ENCODE measurements at regions not wholly inside any gene's neighbourhood (a gene's known extent, or its start where the extent isn't known, plus 50 kb on each side); places are given as distances from the start of the nearest gene placed in this dataset.

DNA sequence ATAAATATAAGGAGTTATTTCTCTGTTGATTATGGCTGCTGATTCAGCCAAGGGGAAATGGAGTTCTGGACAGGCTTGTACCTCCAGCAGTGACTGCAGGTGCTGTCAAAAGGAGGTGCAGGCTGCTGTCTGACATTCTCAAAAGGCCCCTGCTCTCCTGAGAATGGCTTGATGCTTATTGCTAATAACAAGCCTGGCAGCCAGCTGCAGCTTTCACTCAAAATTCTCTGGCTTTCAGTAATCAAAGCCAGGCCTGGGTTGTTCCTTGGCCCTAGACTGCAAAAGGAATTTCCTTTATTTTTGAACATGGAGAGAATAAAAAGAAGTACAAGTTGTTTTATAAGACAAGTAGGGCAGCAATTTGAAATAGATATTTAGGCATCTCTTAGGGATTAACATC, 575.9 kb downstream of the MID1IP1 start:
- TF ChIP-seq TAF1 (IDR thresholded peaks at IDR 0.05; ENCODE audit: borderline replicate concordance, low read depth, low read length) (no peak), POLR2A (IDR thresholded peaks at IDR 0.05; ENCODE audit: low read depth, low read length) (no peak), POLR2AphosphoS5 (IDR thresholded peaks at IDR 0.05; ENCODE audit: low read depth, low read length) (no peak)
- no peak for DNase-seq (ENCODE audit: insufficient read length)
- FAIRE-seq, result no peak

DNA sequence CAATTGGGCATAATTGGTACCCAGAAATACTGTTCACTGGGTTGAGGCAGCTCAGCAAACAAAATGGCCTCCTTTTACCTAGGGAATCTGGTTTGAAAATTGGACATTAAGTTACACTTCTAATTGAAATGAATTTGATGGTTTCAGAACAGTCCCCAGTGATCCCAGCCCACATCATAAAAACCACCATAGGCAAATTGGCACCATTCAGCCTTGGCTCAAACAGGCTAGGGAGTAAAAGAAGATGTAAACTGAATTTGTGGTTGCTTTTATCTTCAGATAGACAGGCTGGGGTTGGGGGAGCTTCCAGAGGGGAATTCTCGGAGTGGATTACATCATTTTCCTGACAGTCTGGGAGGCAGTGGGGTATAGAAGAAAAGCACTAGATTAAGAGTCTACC, 576.5 kb downstream of the MID1IP1 start:
- TF ChIP-seq POLR2AphosphoS5 (IDR thresholded peaks at IDR 0.05; ENCODE audit: low read depth, low read length), result no peak
- no peak for TF ChIP-seq TAF1 (IDR thresholded peaks at IDR 0.05; ENCODE audit: borderline replicate concordance, low read depth, low read length)
- no peak for TF ChIP-seq POLR2A (IDR thresholded peaks at IDR 0.05; ENCODE audit: low read depth, low read length)
- FAIRE-seq (peak; percentile 48), DNase-seq (ENCODE audit: insufficient read length) (no peak)

DNA sequence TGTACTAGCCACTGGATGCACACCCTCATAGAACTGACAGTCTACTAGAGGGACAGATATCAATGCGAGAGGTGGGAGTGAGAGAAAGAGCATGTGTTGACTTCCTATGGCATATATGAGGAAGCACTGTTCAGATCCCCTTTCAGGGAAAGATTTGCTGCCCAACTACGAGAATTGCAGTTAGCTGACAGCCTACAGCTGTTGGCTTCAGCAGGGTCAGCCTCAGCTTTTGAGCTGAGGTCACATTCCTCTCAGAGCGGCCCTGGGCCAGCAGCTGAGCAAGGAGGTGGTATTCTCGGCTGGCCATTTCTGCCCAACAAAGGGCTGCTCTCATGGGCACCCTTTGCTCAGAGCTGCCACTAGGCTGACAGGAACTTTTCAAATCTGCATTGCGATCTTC, 580.2 kb downstream of the MID1IP1 start:
- FAIRE-seq (no peak), DNase-seq (ENCODE audit: insufficient read length) (no peak)
- TF ChIP-seq TAF1 (IDR thresholded peaks at IDR 0.05; ENCODE audit: borderline replicate concordance, low read depth, low read length) (no peak), POLR2AphosphoS5 (IDR thresholded peaks at IDR 0.05; ENCODE audit: low read depth, low read length) (no peak), POLR2A (IDR thresholded peaks at IDR 0.05; ENCODE audit: low read depth, low read length) (no peak)

DNA sequence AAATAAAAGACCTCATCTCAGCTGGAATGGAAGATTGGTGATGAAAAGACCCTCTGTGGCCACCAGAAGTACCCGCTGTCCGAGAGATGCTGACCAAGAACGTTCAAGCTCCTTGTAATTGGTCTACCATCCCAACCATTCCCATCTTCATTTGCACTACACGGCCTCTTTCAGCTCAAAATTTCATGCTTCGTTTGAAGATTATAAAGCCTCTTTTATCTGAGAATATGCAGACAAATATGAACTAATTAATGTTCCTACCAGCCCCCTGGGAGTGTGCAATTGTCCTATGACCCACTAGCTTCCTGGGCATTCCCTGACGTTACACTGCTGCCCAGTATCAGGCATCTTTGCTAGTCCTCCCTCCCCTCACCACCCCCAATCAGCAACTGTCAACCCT, 583.7 kb downstream of the MID1IP1 start:
- no peak for FAIRE-seq
- no peak for DNase-seq (ENCODE audit: insufficient read length)
- TF ChIP-seq POLR2A (IDR thresholded peaks at IDR 0.05; ENCODE audit: low read depth, low read length) (no peak), POLR2AphosphoS5 (IDR thresholded peaks at IDR 0.05; ENCODE audit: low read depth, low read length) (no peak)

DNA sequence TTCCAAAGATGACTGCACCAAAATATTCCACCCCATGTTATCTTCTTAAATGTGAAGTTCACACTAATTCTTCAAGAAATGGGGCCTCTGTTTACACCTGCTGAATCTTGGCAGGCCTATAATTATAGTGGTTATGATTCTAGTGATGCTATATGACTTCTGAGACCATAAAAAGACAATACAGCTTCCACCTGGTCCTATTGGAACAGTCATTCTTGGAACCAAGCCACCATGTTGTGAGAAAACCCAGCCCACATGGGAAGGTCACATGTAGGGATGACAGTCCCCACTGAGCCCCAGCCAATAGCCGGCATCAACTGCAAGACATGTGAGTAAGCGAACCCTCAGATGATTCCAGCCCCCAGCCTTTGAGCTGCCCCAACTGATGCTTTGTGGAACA, 587.5 kb downstream of the MID1IP1 start:
- FAIRE-seq (no peak), DNase-seq (ENCODE audit: insufficient read length) (no peak)
- TF ChIP-seq POLR2AphosphoS5 (IDR thresholded peaks at IDR 0.05; ENCODE audit: low read depth, low read length) (no peak), POLR2A (IDR thresholded peaks at IDR 0.05; ENCODE audit: low read depth, low read length) (no peak), TAF1 (IDR thresholded peaks at IDR 0.05; ENCODE audit: borderline replicate concordance, low read depth, low read length) (no peak)

DNA sequence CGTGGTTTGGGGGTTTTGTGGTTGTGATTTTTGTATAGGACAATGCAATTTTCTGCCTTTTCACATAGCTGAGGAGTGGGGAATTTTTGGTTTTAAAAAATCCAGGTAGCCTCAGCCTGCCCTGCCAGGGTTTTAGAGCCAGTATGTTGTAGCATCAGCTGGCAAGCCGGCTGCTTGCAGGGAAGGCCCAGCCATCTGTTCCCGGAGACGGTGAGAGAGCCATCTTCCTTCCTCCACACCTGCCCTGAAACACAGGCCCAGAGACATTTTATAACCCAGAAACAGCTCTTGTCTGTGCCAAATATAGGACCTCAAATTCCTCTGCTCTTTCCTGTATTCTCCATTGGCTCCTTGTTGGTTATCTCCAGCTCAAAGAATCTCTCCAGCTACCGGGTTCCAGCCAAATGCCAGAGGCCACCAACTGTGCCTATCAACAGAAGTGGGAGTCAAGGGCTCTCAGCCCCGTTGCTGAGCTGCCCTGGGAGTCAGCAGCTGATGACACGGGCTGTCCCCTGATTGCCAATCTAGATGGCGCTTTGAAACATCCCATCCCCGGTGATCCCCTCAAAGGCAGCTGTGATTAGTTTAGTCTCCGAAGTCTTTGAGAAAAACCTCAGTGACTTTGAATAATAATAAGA, 595.2 kb downstream of the MID1IP1 start:
- no peak for DNase-seq (ENCODE audit: insufficient read length)
- no peak for FAIRE-seq

DNA sequence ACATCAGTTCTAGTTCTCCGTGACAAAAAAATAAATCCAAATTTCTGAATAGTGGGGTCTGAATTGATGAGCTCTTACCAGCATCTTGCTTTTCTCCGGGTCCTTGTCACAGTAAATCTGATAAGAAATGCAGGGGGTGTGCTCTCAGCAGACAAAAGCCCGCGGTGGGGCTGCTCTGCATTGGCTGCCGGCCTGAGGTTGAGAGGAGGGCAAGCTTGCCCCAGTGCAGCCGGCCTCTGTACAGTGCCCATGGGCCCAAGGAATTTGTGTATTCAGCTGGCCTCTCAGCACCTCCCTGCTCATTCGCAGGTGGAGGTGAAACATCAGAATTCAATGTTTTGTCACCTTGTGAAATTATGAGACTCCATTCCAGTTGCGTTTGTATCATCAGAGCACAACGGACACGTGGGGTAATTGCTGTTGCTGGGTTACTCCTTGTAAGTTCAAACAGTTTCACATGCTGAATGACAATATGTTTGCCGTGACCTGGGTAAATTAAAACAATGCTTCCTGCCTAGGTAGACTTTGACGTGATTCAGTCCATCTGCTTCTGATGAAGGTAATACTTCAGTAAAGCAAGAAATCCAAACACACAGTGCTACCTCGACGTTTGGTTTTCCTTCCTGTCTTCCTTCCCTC, 596.4 kb downstream of the MID1IP1 start:
- no peak for FAIRE-seq
- no peak for TF ChIP-seq TAF1 (IDR thresholded peaks at IDR 0.05; ENCODE audit: borderline replicate concordance, low read depth, low read length)
- TF ChIP-seq POLR2A (IDR thresholded peaks at IDR 0.05; ENCODE audit: low read depth, low read length), result no peak
- TF ChIP-seq POLR2AphosphoS5 (IDR thresholded peaks at IDR 0.05; ENCODE audit: low read depth, low read length), result no peak
- DNase-seq (ENCODE audit: insufficient read length), result no peak

More for the DNA sequence above, 595.2 kb downstream of the MID1IP1 start:
- TF ChIP-seq TAF1 (IDR thresholded peaks at IDR 0.05; ENCODE audit: borderline replicate concordance, low read depth, low read length) (no peak), POLR2AphosphoS5 (IDR thresholded peaks at IDR 0.05; ENCODE audit: low read depth, low read length) (no peak), POLR2A (IDR thresholded peaks at IDR 0.05; ENCODE audit: low read depth, low read length) (no peak)

DNA sequence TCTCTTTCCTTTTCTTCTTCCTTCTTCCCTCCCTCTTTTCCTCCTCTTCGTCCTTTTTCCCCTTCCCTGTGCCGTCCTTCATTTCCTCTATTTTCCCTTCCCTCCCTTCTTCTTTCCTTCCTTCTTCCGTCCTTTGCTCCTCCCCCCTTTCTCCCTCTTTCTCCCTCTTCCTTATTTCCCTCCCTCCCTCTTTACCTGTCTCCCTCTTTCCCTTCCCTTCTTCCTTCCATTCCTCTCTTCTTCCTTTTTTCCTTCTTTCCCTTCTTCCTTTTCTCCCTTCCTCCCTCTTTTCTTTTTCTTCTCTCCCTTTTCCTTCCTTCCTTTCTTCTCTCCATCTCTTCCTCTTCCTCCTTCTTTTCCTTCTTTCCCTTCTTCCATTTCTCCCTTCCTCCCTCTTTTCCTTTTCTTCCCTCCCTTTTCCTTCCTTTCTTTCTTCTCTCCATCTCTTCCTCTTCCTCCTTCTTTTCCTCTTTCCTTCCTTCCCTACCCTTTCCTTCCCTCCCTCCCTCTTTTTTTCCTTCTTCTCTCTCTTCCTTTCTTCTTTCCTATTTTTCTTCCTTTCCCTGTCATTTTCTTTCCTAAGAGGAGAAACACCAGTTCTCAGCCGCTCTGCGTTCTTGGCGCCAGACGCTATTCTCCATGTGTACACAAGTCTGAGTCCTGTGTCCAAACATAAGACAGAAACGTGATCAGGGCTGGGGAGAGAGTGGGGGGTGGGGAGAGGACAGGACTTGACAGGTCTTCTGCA, 597.1 kb downstream of the MID1IP1 start:
- TF ChIP-seq POLR2AphosphoS5 (IDR thresholded peaks at IDR 0.05; ENCODE audit: low read depth, low read length) (no peak), TAF1 (IDR thresholded peaks at IDR 0.05; ENCODE audit: borderline replicate concordance, low read depth, low read length) (no peak)
- FAIRE-seq (no peak), DNase-seq (ENCODE audit: insufficient read length) (no peak)

DNA sequence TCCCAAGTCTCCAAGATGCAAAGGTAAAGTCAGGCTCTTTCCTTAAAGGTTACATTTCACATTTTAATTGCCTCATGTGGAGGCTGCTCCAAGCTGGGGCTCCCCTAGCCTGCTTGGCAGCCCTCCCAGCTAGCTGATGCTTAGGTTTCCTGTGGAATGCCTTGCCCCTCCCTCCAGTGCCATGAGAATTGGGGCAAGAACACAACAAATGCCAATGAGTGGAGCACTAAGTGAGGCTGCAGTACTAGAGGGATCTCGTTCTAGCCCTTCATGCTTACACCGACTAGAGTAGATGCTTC, 597.7 kb downstream of the MID1IP1 start:
- FAIRE-seq (no peak), DNase-seq (ENCODE audit: insufficient read length) (no peak)
- TF ChIP-seq POLR2AphosphoS5 (IDR thresholded peaks at IDR 0.05; ENCODE audit: low read depth, low read length) (no peak), POLR2A (IDR thresholded peaks at IDR 0.05; ENCODE audit: low read depth, low read length) (no peak), TAF1 (IDR thresholded peaks at IDR 0.05; ENCODE audit: borderline replicate concordance, low read depth, low read length) (no peak)

DNA sequence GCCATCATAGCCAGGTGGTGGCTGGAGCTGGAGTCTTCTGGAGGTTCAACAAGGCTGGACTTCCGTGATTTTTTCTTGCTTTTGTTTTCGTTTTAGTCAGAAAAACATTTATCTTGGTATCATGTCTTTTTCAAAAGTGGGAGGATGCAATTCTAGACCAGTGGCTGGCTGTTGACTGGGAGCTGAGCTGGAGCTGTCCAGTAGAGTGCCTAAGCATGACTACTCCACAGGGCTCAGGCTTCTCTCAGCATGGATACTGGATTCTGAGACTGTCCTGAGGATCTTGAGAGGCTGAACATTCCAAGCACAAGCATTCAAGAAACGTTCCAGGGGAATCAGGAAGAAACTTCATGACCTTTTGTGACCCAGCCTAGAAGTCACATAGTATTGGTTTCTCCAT, 598.1 kb downstream of the MID1IP1 start:
- DNase-seq (ENCODE audit: insufficient read length) (no peak), FAIRE-seq (no peak)
- TF ChIP-seq POLR2AphosphoS5 (IDR thresholded peaks at IDR 0.05; ENCODE audit: low read depth, low read length), result no peak

DNA sequence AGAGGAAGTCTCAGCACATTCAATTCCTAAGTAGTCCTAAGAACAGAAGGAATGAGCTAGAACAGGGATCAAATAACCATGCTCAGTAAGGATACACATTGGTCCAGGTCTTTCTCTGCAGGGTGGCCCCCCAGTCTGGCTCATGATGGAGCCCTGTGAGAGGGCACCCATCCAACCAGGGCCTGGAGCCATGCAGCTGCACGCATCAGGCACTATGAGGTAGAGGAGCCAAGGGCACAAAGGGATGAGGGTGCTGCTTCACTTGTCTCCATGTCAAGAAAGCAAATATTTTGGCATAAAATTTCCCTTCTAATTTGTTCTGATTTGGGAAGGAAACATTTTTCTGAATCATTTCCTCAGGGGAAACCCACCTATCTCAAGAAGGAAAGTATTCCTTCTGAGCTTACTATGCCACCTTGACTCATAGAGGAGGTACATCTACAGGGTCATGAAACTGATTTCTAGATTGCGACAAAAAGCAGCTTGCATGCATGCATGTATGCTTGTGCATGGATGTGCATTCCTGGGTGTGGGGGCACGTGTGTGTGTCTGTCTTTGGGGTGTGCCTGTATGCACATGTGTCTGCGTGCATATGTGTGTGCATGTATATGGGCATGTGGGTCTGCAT, 600.3 kb downstream of the MID1IP1 start:
- DNase-seq (ENCODE audit: insufficient read length), result no peak
- TF ChIP-seq TAF1 (IDR thresholded peaks at IDR 0.05; ENCODE audit: borderline replicate concordance, low read depth, low read length) (no peak), POLR2A (IDR thresholded peaks at IDR 0.05; ENCODE audit: low read depth, low read length) (no peak), POLR2AphosphoS5 (IDR thresholded peaks at IDR 0.05; ENCODE audit: low read depth, low read length) (no peak)
- FAIRE-seq, result no peak

DNA sequence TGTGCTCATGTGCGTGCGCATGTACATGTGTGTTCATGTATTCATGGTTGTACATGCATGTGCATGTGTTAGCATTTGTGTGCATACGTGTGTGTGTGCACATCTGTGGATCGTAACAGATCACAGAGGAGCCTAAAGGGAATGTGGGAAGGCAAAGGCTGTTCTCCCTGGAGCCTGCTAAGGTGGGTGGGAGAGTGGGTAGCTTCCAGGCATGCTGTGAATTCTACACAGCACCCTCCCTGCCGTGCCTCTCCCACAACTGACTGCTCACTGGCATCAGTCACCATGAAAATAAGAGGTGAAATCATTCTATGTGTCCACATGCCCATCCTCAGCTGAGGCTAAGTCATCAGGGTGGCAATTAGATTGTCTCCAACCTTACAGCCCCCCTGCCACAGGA, 600.9 kb downstream of the MID1IP1 start:
- DNase-seq (ENCODE audit: insufficient read length) (no peak), FAIRE-seq (no peak)
- no peak for TF ChIP-seq TAF1 (IDR thresholded peaks at IDR 0.05; ENCODE audit: borderline replicate concordance, low read depth, low read length)
- TF ChIP-seq POLR2A (IDR thresholded peaks at IDR 0.05; ENCODE audit: low read depth, low read length), result no peak
- TF ChIP-seq POLR2AphosphoS5 (IDR thresholded peaks at IDR 0.05; ENCODE audit: low read depth, low read length), result no peak

All from GM12892 (cell line).